Panc1 (cell line): ENCODE measurements at regions not wholly inside any gene's neighbourhood (a gene's known extent, or its start where the extent isn't known, plus 50 kb on each side); places are given as distances from the start of the nearest gene placed in this dataset.

Experiments used
- ATAC-seq: fragments of 200-7000 bp; cut with Tn5 transposase; 2 replicates; pipeline ENCODE4 v1.9.1; 2020; ENCODE audit warnings: mild to moderate bottlenecking, moderate library complexity
- BruUV-seq: library from RNA; stranded (reverse); fragments of 400-500 nt; replicated peaks from 2 replicates; lab custom pipeline; 2021; lab: Mats Ljungman, UMichigan
- CTCF ChIA-PET: fragments of 300-600 bp; sonication (Branson Sonifier 250); formaldehyde crosslinking; loops from one replicate; lab custom pipeline; 2022; ENCODE audit warnings: antibody characterized with exemption; lab: Charles Lee
- POLR2A ChIA-PET: fragments of 300-600 bp; sonication (Branson Sonifier 250); formaldehyde crosslinking; loops from one replicate; lab custom pipeline; 2022; ENCODE audit warnings: antibody characterized with exemption; lab: Charles Lee
- DNase-seq: peaks from one replicate; pipeline ENCODE4 v3.0.0-alpha.2; 2010; ENCODE audit warnings: low read depth, low spot score
- H3K27ac ChIP-seq: 2 replicates; pipeline ENCODE4 v1.5.1; 2011; ENCODE audit warnings: mild to moderate bottlenecking, low read length, inconsistent platforms
- H3K27me3 ChIP-seq: fragments of 200-500 bp; sonication (Bioruptor generic); 2 replicates; pipeline ENCODE4 v1.6.0; 2014; ENCODE audit warnings: low read length, inconsistent platforms; ENCODE audit not compliant: control insufficient read depth, insufficient read depth
- H3K36me3 ChIP-seq: fragments of 200-500 bp; sonication (Bioruptor generic); 2 replicates; pipeline ENCODE4 v1.5.1; 2014; ENCODE audit warnings: inconsistent platforms, mild to moderate bottlenecking, low read length, moderate library complexity; ENCODE audit not compliant: control insufficient read depth, insufficient read depth
- H3K4me1 ChIP-seq: 2 replicates; pipeline ENCODE4 v1.5.1; 2011; ENCODE audit warnings: inconsistent platforms, mild to moderate bottlenecking, low read length, moderate library complexity; ENCODE audit not compliant: control insufficient read depth, insufficient read depth
- H3K4me3 ChIP-seq, 2 experiments: 2 replicates each; pipeline ENCODE4 v1.5.1; 2011 to 2012; ENCODE audit warnings: low read depth in 2 of 2, low read length in 2 of 2, mild to moderate bottlenecking in 2 of 2, inconsistent platforms in 1 of 2, moderate library complexity in 1 of 2
- H3K9me3 ChIP-seq: fragments of 200-500 bp; sonication (Bioruptor generic); 2 replicates; pipeline ENCODE4 v1.5.1; 2014; ENCODE audit warnings: low read depth, mild to moderate bottlenecking, inconsistent platforms, low read length, moderate library complexity; ENCODE audit not compliant: control insufficient read depth, insufficient read depth
- POLR2AphosphoS5 ChIP-seq: IDR thresholded peaks from 2 replicates; pipeline ENCODE4 v1.6.1; 2012; ENCODE audit warnings: mild to moderate bottlenecking, low read depth, low read length, moderate library complexity
- SIN3A ChIP-seq: IDR thresholded peaks from 2 replicates; pipeline ENCODE4 v1.6.1; 2012; ENCODE audit warnings: low read depth, mild to moderate bottlenecking, low read length, moderate library complexity, borderline replicate concordance; ENCODE audit not compliant: insufficient read depth
- TCF7L2 ChIP-seq: IDR thresholded peaks from 2 replicates; pipeline ENCODE4 v1.6.1; 2011; ENCODE audit warnings: mild to moderate bottlenecking, low read depth, low read length, inconsistent platforms
- in situ Hi-C: cut with HindIII; loops from 2 replicates; pipeline ENCODE4 v1.10.0; 2016; ENCODE audit warnings: low sequenced_read_pairs, low pct_unique_long_range_greater_than_20kb
- intact Hi-C: fragments of 100-400 bp; cut with micrococcal nuclease; formaldehyde crosslinking; loops from one replicate; pipeline ENCODE4 v1.10.0; 2022; ENCODE audit not compliant: unreplicated experiment
- TF ChIP-seq, protein P1 (sequence below): fragments of 450-650 bp; IDR thresholded peaks from 2 replicates; pipeline ENCODE4 v1.5.1; 2017; ENCODE audit warnings: mild to moderate bottlenecking
- TF ChIP-seq, protein P2 (sequence below), 2 experiments: IDR thresholded peaks; 2 replicates each; pipeline ENCODE4 v1.6.1; 2011 to 2012; ENCODE audit warnings: low read depth in 2 of 2, control low read depth in 1 of 2, low read length in 1 of 2, mild to moderate bottlenecking in 1 of 2, moderate library complexity in 1 of 2; ENCODE audit not compliant: insufficient read depth in 1 of 2

DNA sequence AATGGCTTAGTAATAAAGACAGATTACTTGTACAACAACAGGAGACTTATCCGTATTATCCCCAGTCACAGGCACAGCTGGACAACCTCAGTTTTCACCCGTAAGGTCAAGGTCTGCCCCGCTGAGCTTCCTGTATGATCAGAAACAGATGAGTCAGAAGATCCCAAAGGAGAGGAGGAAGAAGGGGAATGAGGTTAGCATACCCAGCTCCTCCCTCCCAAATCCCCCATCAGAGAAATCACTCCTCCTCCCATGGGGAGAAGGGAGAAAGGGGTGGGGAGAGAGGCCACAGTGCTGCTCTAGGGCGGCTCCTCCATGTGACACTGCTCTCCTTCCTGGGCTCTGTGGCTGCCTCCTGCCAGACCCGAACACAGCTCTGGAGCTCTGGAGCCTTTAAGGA lies 53.8 kb upstream of the SPTBN1 start:
- no peaks in the 10 kb centered on the region for H3K36me3 ChIP-seq
- BruUV-seq: no TSS peak
- in situ Hi-C loops: no loop called here
- no peak for TF ChIP-seq POLR2AphosphoS5
- TF ChIP-seq, protein P1, sequence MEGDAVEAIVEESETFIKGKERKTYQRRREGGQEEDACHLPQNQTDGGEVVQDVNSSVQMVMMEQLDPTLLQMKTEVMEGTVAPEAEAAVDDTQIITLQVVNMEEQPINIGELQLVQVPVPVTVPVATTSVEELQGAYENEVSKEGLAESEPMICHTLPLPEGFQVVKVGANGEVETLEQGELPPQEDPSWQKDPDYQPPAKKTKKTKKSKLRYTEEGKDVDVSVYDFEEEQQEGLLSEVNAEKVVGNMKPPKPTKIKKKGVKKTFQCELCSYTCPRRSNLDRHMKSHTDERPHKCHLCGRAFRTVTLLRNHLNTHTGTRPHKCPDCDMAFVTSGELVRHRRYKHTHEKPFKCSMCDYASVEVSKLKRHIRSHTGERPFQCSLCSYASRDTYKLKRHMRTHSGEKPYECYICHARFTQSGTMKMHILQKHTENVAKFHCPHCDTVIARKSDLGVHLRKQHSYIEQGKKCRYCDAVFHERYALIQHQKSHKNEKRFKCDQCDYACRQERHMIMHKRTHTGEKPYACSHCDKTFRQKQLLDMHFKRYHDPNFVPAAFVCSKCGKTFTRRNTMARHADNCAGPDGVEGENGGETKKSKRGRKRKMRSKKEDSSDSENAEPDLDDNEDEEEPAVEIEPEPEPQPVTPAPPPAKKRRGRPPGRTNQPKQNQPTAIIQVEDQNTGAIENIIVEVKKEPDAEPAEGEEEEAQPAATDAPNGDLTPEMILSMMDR: no peak
- TF ChIP-seq, protein P2, sequence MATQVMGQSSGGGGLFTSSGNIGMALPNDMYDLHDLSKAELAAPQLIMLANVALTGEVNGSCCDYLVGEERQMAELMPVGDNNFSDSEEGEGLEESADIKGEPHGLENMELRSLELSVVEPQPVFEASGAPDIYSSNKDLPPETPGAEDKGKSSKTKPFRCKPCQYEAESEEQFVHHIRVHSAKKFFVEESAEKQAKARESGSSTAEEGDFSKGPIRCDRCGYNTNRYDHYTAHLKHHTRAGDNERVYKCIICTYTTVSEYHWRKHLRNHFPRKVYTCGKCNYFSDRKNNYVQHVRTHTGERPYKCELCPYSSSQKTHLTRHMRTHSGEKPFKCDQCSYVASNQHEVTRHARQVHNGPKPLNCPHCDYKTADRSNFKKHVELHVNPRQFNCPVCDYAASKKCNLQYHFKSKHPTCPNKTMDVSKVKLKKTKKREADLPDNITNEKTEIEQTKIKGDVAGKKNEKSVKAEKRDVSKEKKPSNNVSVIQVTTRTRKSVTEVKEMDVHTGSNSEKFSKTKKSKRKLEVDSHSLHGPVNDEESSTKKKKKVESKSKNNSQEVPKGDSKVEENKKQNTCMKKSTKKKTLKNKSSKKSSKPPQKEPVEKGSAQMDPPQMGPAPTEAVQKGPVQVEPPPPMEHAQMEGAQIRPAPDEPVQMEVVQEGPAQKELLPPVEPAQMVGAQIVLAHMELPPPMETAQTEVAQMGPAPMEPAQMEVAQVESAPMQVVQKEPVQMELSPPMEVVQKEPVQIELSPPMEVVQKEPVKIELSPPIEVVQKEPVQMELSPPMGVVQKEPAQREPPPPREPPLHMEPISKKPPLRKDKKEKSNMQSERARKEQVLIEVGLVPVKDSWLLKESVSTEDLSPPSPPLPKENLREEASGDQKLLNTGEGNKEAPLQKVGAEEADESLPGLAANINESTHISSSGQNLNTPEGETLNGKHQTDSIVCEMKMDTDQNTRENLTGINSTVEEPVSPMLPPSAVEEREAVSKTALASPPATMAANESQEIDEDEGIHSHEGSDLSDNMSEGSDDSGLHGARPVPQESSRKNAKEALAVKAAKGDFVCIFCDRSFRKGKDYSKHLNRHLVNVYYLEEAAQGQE (IDR thresholded peaks at IDR 0.05; ENCODE audit: insufficient read depth in 1 of 2, low read depth in 2 of 2, low read length in 1 of 2): no peak
- no peak for TF ChIP-seq TCF7L2
- no peak for TF ChIP-seq SIN3A
- CTCF ChIA-PET: no interaction called here
- no peak overlapping the region for H3K27ac ChIP-seq
- POLR2A ChIA-PET: interaction anchor here (0.6 kb wide), 1 partner anchor 22 kb away, joined by 4 read pairs; no protein-coding TSS in a partner anchor
- intact Hi-C loops: no loop called here
- no peaks in the 10 kb centered on the region for H3K9me3 ChIP-seq
- H3K4me3 ChIP-seq: no peak overlapping the region
- ATAC-seq: no peak
- DNase-seq: no peak
- H3K27me3 ChIP-seq: peaks cover 11% of the 10 kb centered on the region; the same call in 1 of the 2 replicates
- no peaks in the 10 kb centered on the region for H3K4me1 ChIP-seq

GRCh38 chr2:54403512-54404238 lies 52.5 kb upstream of the SPTBN1 start:
- POLR2A ChIA-PET: no interaction called here
- TF ChIP-seq, protein P1: no peak
- TF ChIP-seq, protein P2 (IDR thresholded peaks at IDR 0.05; ENCODE audit: insufficient read depth in 1 of 2, low read depth in 2 of 2, low read length in 1 of 2): no peak
- TF ChIP-seq SIN3A (no peak), TCF7L2 (no peak), POLR2AphosphoS5 (no peak)
- Histone ChIP-seq H3K27me3 (peaks cover 11% of the 10 kb centered on the region; the same call in 1 of the 2 replicates), H3K9me3 (no peaks in the 10 kb centered on the region), H3K4me1 (no peaks in the 10 kb centered on the region), H3K36me3 (no peaks in the 10 kb centered on the region), H3K27ac (no peak overlapping the region), H3K4me3 (no peak overlapping the region)
- CTCF ChIA-PET: no interaction called here
- no TSS peak for BruUV-seq
- DNase-seq (no peak), ATAC-seq (no peak)
- in situ Hi-C loops: no loop called here
- intact Hi-C loops: no loop called here
